ENCODE measurements at regions not wholly inside any gene's neighbourhood (a gene's known extent, or its start where the extent isn't known, plus 50 kb on each side); places are given as distances from the start of the nearest gene placed in this dataset.

GRCh38 chr20:52675375-52675774, 296.8 kb upstream of the TSHZ2 start:
- intact Hi-C loops (cut with micrococcal nuclease; ENCODE audit: unreplicated experiment) = loop anchor here (1.0 kb wide), 1 partner anchor 30 kb away; no protein-coding TSS in a partner anchor
- ChIA-PET POLR2A (no interaction called here), CTCF (ENCODE audit: unreplicated experiment) (no interaction called here)
- H3K79me2 ChIP-seq (ENCODE audit: insufficient read depth, low read depth, low read length) = no peaks in the 10 kb centered on the region
- BruUV-seq (replicated peaks) = no TSS peak
- no peaks in the 10 kb centered on the region for H4K20me1 ChIP-seq (ENCODE audit: insufficient read depth, low read length)
- H3K9me2 ChIP-seq (ENCODE audit: insufficient read depth, low read length) = no peaks in the 10 kb centered on the region
- H3K4me3 ChIP-seq (ENCODE audit: low read depth, low read length, poor library complexity, severe bottlenecking) = no peak overlapping the region
- H3K36me3 ChIP-seq (ENCODE audit: insufficient read depth, low read length) = no peaks in the 10 kb centered on the region
- H3K4me1 ChIP-seq (ENCODE audit: insufficient read depth, low read length, poor library complexity, severe bottlenecking) = no peaks in the 10 kb centered on the region
- H2AFZ ChIP-seq (ENCODE audit: low read length) = no peak overlapping the region
- TF ChIP-seq CTCF (conservative IDR thresholded peaks at IDR 0.05; ENCODE audit: low read length) (no peak), EZH2phosphoT487 (IDR thresholded peaks at IDR 0.05; ENCODE audit: borderline replicate concordance, low read depth, low read length) (no peak)
- H3K27ac ChIP-seq (ENCODE audit: low read depth, low read length, poor library complexity, severe bottlenecking) = no peak overlapping the region
- no peak overlapping the region for H3K4me2 ChIP-seq (ENCODE audit: low read length)
- no peaks in the 10 kb centered on the region for H3K9me3 ChIP-seq (ENCODE audit: low read length)
- no peak for DNase-seq (ENCODE audit: low spot score)

GRCh38 chr20:52668626-52669025, 303.5 kb upstream of the TSHZ2 start:
- H3K9me3 ChIP-seq (ENCODE audit: low read length) = no peaks in the 10 kb centered on the region
- POLR2A ChIA-PET = interaction anchor here (0.5 to 0.7 kb wide), 2 partner anchors 815 to 864 kb away, joined by 4 read pairs; no protein-coding TSS in a partner anchor
- no peak overlapping the region for H3K4me3 ChIP-seq (ENCODE audit: low read depth, low read length, poor library complexity, severe bottlenecking)
- H3K4me2 ChIP-seq (ENCODE audit: low read length) = no peak overlapping the region
- intact Hi-C loops (cut with micrococcal nuclease; ENCODE audit: unreplicated experiment) = no loop called here
- no peak for TF ChIP-seq EZH2phosphoT487 (IDR thresholded peaks at IDR 0.05; ENCODE audit: borderline replicate concordance, low read depth, low read length)
- TF ChIP-seq CTCF (conservative IDR thresholded peaks at IDR 0.05; ENCODE audit: low read length) = no peak
- H3K4me1 ChIP-seq (ENCODE audit: insufficient read depth, low read length, poor library complexity, severe bottlenecking) = no peaks in the 10 kb centered on the region
- no peak overlapping the region for H2AFZ ChIP-seq (ENCODE audit: low read length)
- H4K20me1 ChIP-seq (ENCODE audit: insufficient read depth, low read length) = no peaks in the 10 kb centered on the region
- no TSS peak for BruUV-seq (replicated peaks)
- DNase-seq (ENCODE audit: low spot score) = no peak
- no peak overlapping the region for H3K27ac ChIP-seq (ENCODE audit: low read depth, low read length, poor library complexity, severe bottlenecking)
- no peaks in the 10 kb centered on the region for H3K79me2 ChIP-seq (ENCODE audit: insufficient read depth, low read depth, low read length)
- CTCF ChIA-PET (ENCODE audit: unreplicated experiment) = no interaction called here
- no peaks in the 10 kb centered on the region for H3K36me3 ChIP-seq (ENCODE audit: insufficient read depth, low read length)
- H3K9me2 ChIP-seq (ENCODE audit: insufficient read depth, low read length) = no peaks in the 10 kb centered on the region

GRCh38 chr20:52667358-52667757, 304.8 kb upstream of the TSHZ2 start:
- TF ChIP-seq EZH2phosphoT487 (IDR thresholded peaks at IDR 0.05; ENCODE audit: borderline replicate concordance, low read depth, low read length) (no peak), CTCF (conservative IDR thresholded peaks at IDR 0.05; ENCODE audit: low read length) (no peak)
- CTCF ChIA-PET (ENCODE audit: unreplicated experiment) = no interaction called here

More at GRCh38 chr20:52667358-52667757, 304.8 kb upstream of the TSHZ2 start:
- H2AFZ ChIP-seq (ENCODE audit: low read length) = no peak overlapping the region
- H3K9me2 ChIP-seq (ENCODE audit: insufficient read depth, low read length) = no peaks in the 10 kb centered on the region
- H3K79me2 ChIP-seq (ENCODE audit: insufficient read depth, low read depth, low read length) = no peaks in the 10 kb centered on the region
- no peaks in the 10 kb centered on the region for H3K9me3 ChIP-seq (ENCODE audit: low read length)
- intact Hi-C loops (cut with micrococcal nuclease; ENCODE audit: unreplicated experiment) = no loop called here
- H4K20me1 ChIP-seq (ENCODE audit: insufficient read depth, low read length) = no peaks in the 10 kb centered on the region
- H3K27ac ChIP-seq (ENCODE audit: low read depth, low read length, poor library complexity, severe bottlenecking) = no peak overlapping the region
- no peak overlapping the region for H3K4me2 ChIP-seq (ENCODE audit: low read length)
- no TSS peak for BruUV-seq (replicated peaks)
- no peaks in the 10 kb centered on the region for H3K36me3 ChIP-seq (ENCODE audit: insufficient read depth, low read length)
- no peak for DNase-seq (ENCODE audit: low spot score)
- no peak overlapping the region for H3K4me3 ChIP-seq (ENCODE audit: low read depth, low read length, poor library complexity, severe bottlenecking)
- POLR2A ChIA-PET = no interaction called here
- H3K4me1 ChIP-seq (ENCODE audit: insufficient read depth, low read length, poor library complexity, severe bottlenecking) = no peaks in the 10 kb centered on the region
